SK-N-SH treated with all-trans-retinoic acid at 6 μM for 48 hours (cell line): ENCODE measurements at regions not wholly inside any gene's neighbourhood (a gene's known extent, or its start where the extent isn't known, plus 50 kb on each side); places are given as distances from the start of the nearest gene placed in this dataset.

ENCODE experiments used
- ATAC-seq: fragments of 200-7000 bp; cut with Tn5 transposase; 3 replicates; pipeline ENCODE4 v1.9.1; 2020; ENCODE audit warnings: mild to moderate bottlenecking, moderate library complexity
- BACH2 ChIP-seq: fragments of 250-450 bp; sonication (Bioruptor Pico); IDR thresholded peaks from 2 replicates; pipeline ENCODE4 v1.9.0; 2021; ENCODE audit warnings: mild to moderate bottlenecking, borderline replicate concordance
- CREB5 ChIP-seq: fragments of 250-450 bp; sonication (Bioruptor Pico); IDR thresholded peaks from 2 replicates; pipeline ENCODE4 v1.5.1; 2020; ENCODE audit warnings: low read depth, mild to moderate bottlenecking, moderate library complexity
- CSDC2 ChIP-seq: fragments of 250-450 bp; sonication (Bioruptor Pico); IDR thresholded peaks from 2 replicates; pipeline ENCODE4 v1.5.0; 2020; ENCODE audit warnings: mild to moderate bottlenecking, moderate library complexity
- ESRRG ChIP-seq: fragments of 250-450 bp; sonication (Bioruptor Pico); IDR thresholded peaks from 2 replicates; pipeline ENCODE4 v1.6.1; 2021; ENCODE audit warnings: mild to moderate bottlenecking
- GLIS3 ChIP-seq: fragments of 250-450 bp; sonication (Bioruptor Pico); IDR thresholded peaks from 2 replicates; pipeline ENCODE4 v1.5.0; 2020; ENCODE audit warnings: mild to moderate bottlenecking, moderate library complexity
- ISL1 ChIP-seq: fragments of 250-450 bp; sonication (Bioruptor Pico); IDR thresholded peaks from 2 replicates; pipeline ENCODE4 v2.1.2; 2022; ENCODE audit warnings: mild to moderate bottlenecking, moderate library complexity
- OSR1 ChIP-seq: fragments of 250-450 bp; sonication (Bioruptor Pico); IDR thresholded peaks from 2 replicates; pipeline ENCODE4 v1.8.0; 2022; ENCODE audit warnings: moderate library complexity, mild to moderate bottlenecking, inconsistent platforms
- PATZ1 ChIP-seq: fragments of 250-450 bp; sonication (Bioruptor Pico); IDR thresholded peaks from 2 replicates; pipeline ENCODE4 v1.8.0; 2020; ENCODE audit warnings: mild to moderate bottlenecking, moderate library complexity, borderline replicate concordance
- POU6F1 ChIP-seq: fragments of 250-450 bp; sonication (Bioruptor Pico); IDR thresholded peaks from 2 replicates; pipeline ENCODE4 v1.8.0; 2021; ENCODE audit warnings: low read depth, mild to moderate bottlenecking, moderate library complexity, borderline replicate concordance
- PPARA ChIP-seq: fragments of 250-450 bp; sonication (Bioruptor Pico); IDR thresholded peaks from 2 replicates; pipeline ENCODE4 v1.5.0; 2020; ENCODE audit warnings: mild to moderate bottlenecking, borderline replicate concordance
- SNAI2 ChIP-seq: fragments of 250-450 bp; sonication (Bioruptor Pico); IDR thresholded peaks from 2 replicates; pipeline ENCODE4 v1.5.0; 2020; ENCODE audit warnings: mild to moderate bottlenecking, moderate library complexity
- TCF4 ChIP-seq: fragments of 250-450 bp; sonication (Bioruptor Pico); IDR thresholded peaks from 2 replicates; pipeline ENCODE4 v1.8.0; 2021; ENCODE audit warnings: mild to moderate bottlenecking, moderate library complexity, borderline replicate concordance
- TOX ChIP-seq: fragments of 250-450 bp; sonication (Bioruptor Pico); IDR thresholded peaks from 2 replicates; pipeline ENCODE4 v1.8.0; 2021; ENCODE audit warnings: mild to moderate bottlenecking, moderate library complexity, borderline replicate concordance
- TSHZ2 ChIP-seq: fragments of 250-450 bp; sonication (Bioruptor Pico); IDR thresholded peaks from 2 replicates; pipeline ENCODE4 v1.5.0; 2020; ENCODE audit warnings: mild to moderate bottlenecking, moderate library complexity
- ZFP3 ChIP-seq: fragments of 250-450 bp; sonication (Bioruptor Pico); IDR thresholded peaks from 2 replicates; pipeline ENCODE4 v1.5.0; 2020; ENCODE audit warnings: mild to moderate bottlenecking, moderate library complexity
- ZFP30 ChIP-seq: fragments of 450-650 bp; formaldehyde crosslinking; IDR thresholded peaks from 2 replicates; pipeline ENCODE4 v1.5.0; 2022; ENCODE audit warnings: mild to moderate bottlenecking, moderate library complexity
- ZNF565 ChIP-seq: fragments of 450-650 bp; formaldehyde crosslinking; conservative IDR thresholded peaks from 2 replicates; pipeline ENCODE4 v1.5.0; 2020; ENCODE audit warnings: low read depth, mild to moderate bottlenecking, moderate library complexity
- ZNF70 ChIP-seq: fragments of 450-650 bp; formaldehyde crosslinking; IDR thresholded peaks from 2 replicates; pipeline ENCODE4 v1.5.0; 2020; ENCODE audit warnings: mild to moderate bottlenecking, moderate library complexity
- ZNF8 ChIP-seq: fragments of 450-650 bp; formaldehyde crosslinking; IDR thresholded peaks from 2 replicates; pipeline ENCODE4 v1.5.0; 2020; ENCODE audit warnings: mild to moderate bottlenecking, moderate library complexity

- no peak for TF ChIP-seq GLIS3 (CRISPR knock-in tag)
- TF ChIP-seq PATZ1 (CRISPR knock-in tag): no peak
- no peak for TF ChIP-seq TSHZ2 (CRISPR knock-in tag)
- no peak for TF ChIP-seq ZNF70
- TF ChIP-seq, all 23 proteins: peak for 0
- no peak for ATAC-seq
Observed at GRCh38 chr2:139876321-139876720, 1096.1 kb upstream of the NXPH2 start.

GRCh38 chr2:139872503-139872902 is 1092.3 kb upstream of the NXPH2 start:
- no peak for TF ChIP-seq ISL1 (CRISPR knock-in tag)
- TF ChIP-seq SNAI2 (CRISPR knock-in tag): no peak
- TF ChIP-seq ZFP3 (CRISPR knock-in tag): no peak
- TF ChIP-seq ESRRG: no peak
- no peak for TF ChIP-seq CREB5 (CRISPR knock-in tag)
- no peak for TF ChIP-seq TSHZ2 (CRISPR knock-in tag)
- TF ChIP-seq PATZ1 (CRISPR knock-in tag): no peak
- no peak for TF ChIP-seq ZNF8 (CRISPR knock-in tag)
- no peak for TF ChIP-seq TCF4 (CRISPR knock-in tag)
- TF ChIP-seq POU6F1 (CRISPR knock-in tag): no peak
- no peak for TF ChIP-seq TOX (CRISPR knock-in tag)
- TF ChIP-seq ZNF70: no peak
- TF ChIP-seq PPARA: no peak
- no peak for TF ChIP-seq OSR1
- TF ChIP-seq ZNF565 (CRISPR knock-in tag): no peak
- no peak for TF ChIP-seq CSDC2
- TF ChIP-seq, all 23 proteins: peak for 0
- no peak for ATAC-seq

- no peak for ATAC-seq
- TF ChIP-seq ZNF8 (CRISPR knock-in tag) (no peak), POU6F1 (CRISPR knock-in tag) (no peak), BACH2 (CRISPR knock-in tag) (no peak), ISL1 (CRISPR knock-in tag) (no peak), ZFP30 (CRISPR knock-in tag) (no peak), ZNF565 (CRISPR knock-in tag) (no peak), PATZ1 (CRISPR knock-in tag) (no peak), OSR1 (no peak), ZFP3 (CRISPR knock-in tag) (no peak), SNAI2 (CRISPR knock-in tag) (no peak), CREB5 (CRISPR knock-in tag) (no peak)
Observed at GRCh38 chr2:139872032-139872431, 1091.8 kb upstream of the NXPH2 start.
